Activated CD8-positive, alpha-beta T cell treated with anti-CD3 and anti-CD28 coated beads for 36 hours (primary cell): ENCODE measurements at regions not wholly inside any gene's neighbourhood (a gene's known extent, or its start where the extent isn't known, plus 50 kb on each side); places are given as distances from the start of the nearest gene placed in this dataset.

Experiments
- ATAC-seq: fragments of 200-7000 bp; cut with Tn5 transposase; one replicate; pipeline ENCODE4 v1.10.0; 2021; ENCODE audit warnings: mild to moderate bottlenecking, moderate library complexity
- CTCF ChIA-PET: fragments of 350-600 bp; sonication (Branson Sonifier 250); formaldehyde crosslinking; loops from one replicate; lab custom pipeline; 2021; ENCODE audit warnings: antibody characterized with exemption; lab: Charles Lee
- POLR2A ChIA-PET: fragments of 350-600 bp; sonication (Branson Sonifier 250); formaldehyde crosslinking; loops from one replicate; lab custom pipeline; 2021; ENCODE audit warnings: antibody characterized with exemption; lab: Charles Lee
- DNase-seq: peaks from one replicate; pipeline ENCODE4 v3.0.0-alpha.2; 2020
- H3K27ac Mint-ChIP-seq: one replicate; pipeline ENCODE4 v1.8.0; 2021; ENCODE audit warnings: mild to moderate bottlenecking, mixed read lengths
- H3K27me3 Mint-ChIP-seq: one replicate; pipeline ENCODE4 v1.8.0; 2021; ENCODE audit warnings: mixed read lengths
- H3K36me3 Mint-ChIP-seq: one replicate; pipeline ENCODE4 v1.8.0; 2021; ENCODE audit warnings: low read depth, mixed read lengths
- H3K4me1 Mint-ChIP-seq: one replicate; pipeline ENCODE4 v1.8.0; 2021; ENCODE audit warnings: low read depth, mixed read lengths
- H3K4me3 Mint-ChIP-seq: one replicate; pipeline ENCODE4 v1.8.0; 2021; ENCODE audit warnings: mild to moderate bottlenecking, moderate library complexity, mixed read lengths
- H3K9me3 Mint-ChIP-seq: one replicate; pipeline ENCODE4 v1.8.0; 2021; ENCODE audit warnings: mixed read lengths
- CTCF ChIP-seq: fragments of 200-600 bp; IDR thresholded peaks from one replicate; pipeline ENCODE4 v1.8.0; 2022; ENCODE audit warnings: antibody characterized with exemption, mild to moderate bottlenecking
- intact Hi-C: fragments of 100-400 bp; cut with micrococcal nuclease; formaldehyde crosslinking; loops from one replicate; pipeline ENCODE4 v1.10.0; 2022

- H3K27me3 Mint-ChIP-seq: no peaks in the 10 kb centered on the region
- no peak for TF ChIP-seq CTCF
- intact Hi-C loops: no loop called here
- no peak overlapping the region for H3K27ac Mint-ChIP-seq
- ChIA-PET POLR2A (interaction anchor here (0.5 kb wide), 1 partner anchor 10 kb away, joined by 3 read pairs; no protein-coding TSS in a partner anchor), CTCF (no interaction called here)
- H3K36me3 Mint-ChIP-seq: no peaks in the 10 kb centered on the region
- DNase-seq (no peak), ATAC-seq (no peak)
- no peak overlapping the region for H3K4me3 Mint-ChIP-seq
- peaks cover 13% of the 10 kb centered on the region for H3K9me3 Mint-ChIP-seq
- no peaks in the 10 kb centered on the region for H3K4me1 Mint-ChIP-seq
Measured at GRCh38 chr6:164523087-164523654, 786.2 kb downstream of the C6orf118 start.

- peaks cover 13% of the 10 kb centered on the region for H3K9me3 Mint-ChIP-seq
Measured at GRCh38 chr6:164520916-164521315, 788.5 kb downstream of the C6orf118 start.

GRCh38 chr6:164507206-164507940 is 802.0 kb downstream of the C6orf118 start:
- ChIA-PET POLR2A (no interaction called here), CTCF (no interaction called here)
- no peak overlapping the region for H3K27ac Mint-ChIP-seq
- TF ChIP-seq CTCF: no peak
- DNase-seq (no peak), ATAC-seq (no peak)
- no peaks in the 10 kb centered on the region for H3K36me3 Mint-ChIP-seq
- H3K9me3 Mint-ChIP-seq: peaks cover 7% of the 10 kb centered on the region
- H3K4me3 Mint-ChIP-seq: no peak overlapping the region
- H3K27me3 Mint-ChIP-seq: no peaks in the 10 kb centered on the region
- intact Hi-C loops: no loop called here
- H3K4me1 Mint-ChIP-seq: no peaks in the 10 kb centered on the region

More at GRCh38 chr6:164520916-164521315, 788.5 kb downstream of the C6orf118 start:
- intact Hi-C loops: no loop called here
- H3K4me3 Mint-ChIP-seq: no peak overlapping the region
- H3K4me1 Mint-ChIP-seq: no peaks in the 10 kb centered on the region
- no peaks in the 10 kb centered on the region for H3K36me3 Mint-ChIP-seq
- no peak for TF ChIP-seq CTCF
- ChIA-PET CTCF (no interaction called here), POLR2A (no interaction called here)
- H3K27me3 Mint-ChIP-seq: no peaks in the 10 kb centered on the region
- no peak overlapping the region for H3K27ac Mint-ChIP-seq
- DNase-seq (no peak), ATAC-seq (no peak)

GRCh38 chr6:164505425-164505824 is 804.0 kb downstream of the C6orf118 start:
- DNase-seq: no peak
- no peaks in the 10 kb centered on the region for H3K27me3 Mint-ChIP-seq
- no peaks in the 10 kb centered on the region for H3K4me1 Mint-ChIP-seq
- no peak for TF ChIP-seq CTCF
- CTCF ChIA-PET: no interaction called here
- intact Hi-C loops: no loop called here
- H3K27ac Mint-ChIP-seq: no peak overlapping the region
- H3K36me3 Mint-ChIP-seq: no peaks in the 10 kb centered on the region
- POLR2A ChIA-PET: no interaction called here
- ATAC-seq: no peak
- H3K9me3 Mint-ChIP-seq: peaks cover 5% of the 10 kb centered on the region
- H3K4me3 Mint-ChIP-seq: no peak overlapping the region

- Mint-ChIP-seq H3K27ac (no peak overlapping the region), H3K36me3 (no peaks in the 10 kb centered on the region)
- CTCF ChIA-PET: no interaction called here
Measured at GRCh38 chr6:164502833-164503232, 806.6 kb downstream of the C6orf118 start.

More at GRCh38 chr6:164502833-164503232, 806.6 kb downstream of the C6orf118 start:
- POLR2A ChIA-PET: no interaction called here
- intact Hi-C loops: no loop called here
- no peaks in the 10 kb centered on the region for H3K27me3 Mint-ChIP-seq
- TF ChIP-seq CTCF: no peak
- DNase-seq (no peak), ATAC-seq (no peak)
- H3K4me3 Mint-ChIP-seq: no peak overlapping the region
- no peaks in the 10 kb centered on the region for H3K4me1 Mint-ChIP-seq
- peaks cover 3% of the 10 kb centered on the region for H3K9me3 Mint-ChIP-seq
